GM18951 (cell line): ENCODE measurements at regions not wholly inside any gene's neighbourhood (a gene's known extent, or its start where the extent isn't known, plus 50 kb on each side); places are given as distances from the start of the nearest gene placed in this dataset.
"Not testable (repeated sequence)": the region's sequence is repeated elsewhere in the genome, so short reads cannot be mapped to it uniquely, and the experiment has no call there.

Experiments
- POLR2A ChIP-seq: IDR thresholded peaks from 4 replicates; pipeline ENCODE4 v1.6.1; 2011; ENCODE audit warnings: mild to moderate bottlenecking; ENCODE audit not compliant: insufficient read length, insufficient read depth; ENCODE audit errors: extremely low read depth
- in situ Hi-C: fragments of 300-500 bp; cut with MboI; formaldehyde crosslinking; loops from one replicate; pipeline ENCODE4 v1.12.0; 2022; ENCODE audit warnings: low sequenced_read_pairs, mixed read lengths, inconsistent platforms; ENCODE audit not compliant: unreplicated experiment

- no peak for TF ChIP-seq POLR2A
- in situ Hi-C loops: no loop called here
Measured at GRCh38 chr4:155060873-155061272, 147.6 kb upstream of the NPY2R start.

DNA sequence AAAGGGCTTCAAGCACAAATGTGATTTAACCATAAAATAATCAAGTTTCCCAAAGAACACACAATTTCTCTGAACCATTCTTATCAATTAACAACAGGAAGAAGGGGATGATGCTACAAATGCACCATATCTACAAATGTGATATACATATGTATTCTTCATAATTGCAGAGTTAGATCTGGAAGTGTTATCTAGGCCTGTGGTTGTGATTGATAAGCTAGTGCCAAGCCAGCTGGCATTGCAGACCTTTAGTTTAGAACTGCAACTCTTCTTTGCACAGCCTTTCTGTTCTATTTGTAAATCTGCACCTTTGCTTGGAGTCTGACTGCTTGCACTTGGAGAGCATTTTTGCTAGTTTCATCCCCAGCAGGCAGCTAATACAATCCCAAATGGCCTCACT is 145.5 kb upstream of the NPY2R start:
- in situ Hi-C loops: no loop called here

GRCh38 chr4:155064934-155065333 is 143.5 kb upstream of the NPY2R start:
- in situ Hi-C loops: not testable (repeated sequence)

More for the DNA sequence above, 145.5 kb upstream of the NPY2R start:
- TF ChIP-seq POLR2A: no peak

DNA sequence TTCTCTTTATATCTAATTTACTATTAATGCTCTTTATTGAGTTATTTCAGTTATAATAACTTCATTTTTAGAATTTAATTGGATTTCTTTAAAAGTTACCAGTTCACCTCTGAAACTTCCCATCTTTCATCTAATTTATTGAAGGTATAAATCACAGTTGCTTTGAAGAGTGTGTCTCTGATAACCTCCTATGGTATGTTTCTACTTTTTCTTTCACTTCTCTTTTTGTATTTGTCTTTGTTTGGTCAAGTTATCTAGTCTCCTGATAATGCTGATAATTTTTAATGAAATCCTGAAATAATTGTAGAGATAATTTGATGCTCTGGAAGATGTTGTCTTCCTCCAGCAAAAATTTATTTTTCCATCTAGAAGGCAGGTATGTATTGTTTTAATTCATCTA is 141.6 kb upstream of the NPY2R start:
- in situ Hi-C loops: no loop called here

GRCh38 chr4:155071962-155072361 is 136.5 kb upstream of the NPY2R start:
- TF ChIP-seq POLR2A: no peak
- in situ Hi-C loops: no loop called here

More for the DNA sequence above, 141.6 kb upstream of the NPY2R start:
- no peak for TF ChIP-seq POLR2A

DNA sequence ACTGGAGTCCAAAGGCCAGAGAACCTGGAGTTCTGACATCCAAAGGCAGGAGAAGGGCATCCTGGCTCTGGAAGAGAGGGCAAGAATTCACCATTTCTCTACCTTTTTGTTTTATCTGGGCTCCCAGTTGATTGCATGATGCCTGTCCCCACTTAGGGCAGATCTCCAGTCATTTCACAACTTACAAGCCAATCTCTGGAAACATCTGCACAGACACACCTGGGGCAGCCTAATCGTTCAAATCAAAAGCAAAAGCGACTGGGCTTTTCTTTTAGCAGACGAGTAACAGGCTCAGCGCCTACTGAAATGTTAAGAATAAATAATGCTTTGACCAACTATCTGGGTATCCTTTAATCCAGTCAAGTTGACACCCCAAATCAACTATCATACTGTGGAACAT is 136.0 kb upstream of the NPY2R start:
- TF ChIP-seq POLR2A: no peak
- in situ Hi-C loops: no loop called here

DNA sequence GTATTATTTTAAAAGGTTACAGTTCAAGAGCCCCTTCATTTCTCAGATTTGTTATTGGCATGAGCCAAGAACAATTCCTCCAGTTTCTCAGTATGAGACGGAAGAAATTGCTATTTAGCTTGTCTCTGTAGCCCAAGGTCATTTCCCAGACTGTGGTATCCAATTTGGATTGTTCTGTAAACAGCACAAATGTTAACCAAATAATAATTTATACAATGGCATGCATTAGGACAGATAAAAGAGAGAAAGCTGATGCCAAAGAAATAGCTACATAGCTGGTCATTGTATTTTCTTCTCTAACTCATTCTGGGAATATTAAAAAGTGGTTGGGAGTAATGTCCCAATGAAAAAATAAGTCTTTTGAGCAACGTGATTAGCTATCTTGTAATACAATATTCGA is 134.6 kb upstream of the NPY2R start:
- no peak for TF ChIP-seq POLR2A
- in situ Hi-C loops: no loop called here

DNA sequence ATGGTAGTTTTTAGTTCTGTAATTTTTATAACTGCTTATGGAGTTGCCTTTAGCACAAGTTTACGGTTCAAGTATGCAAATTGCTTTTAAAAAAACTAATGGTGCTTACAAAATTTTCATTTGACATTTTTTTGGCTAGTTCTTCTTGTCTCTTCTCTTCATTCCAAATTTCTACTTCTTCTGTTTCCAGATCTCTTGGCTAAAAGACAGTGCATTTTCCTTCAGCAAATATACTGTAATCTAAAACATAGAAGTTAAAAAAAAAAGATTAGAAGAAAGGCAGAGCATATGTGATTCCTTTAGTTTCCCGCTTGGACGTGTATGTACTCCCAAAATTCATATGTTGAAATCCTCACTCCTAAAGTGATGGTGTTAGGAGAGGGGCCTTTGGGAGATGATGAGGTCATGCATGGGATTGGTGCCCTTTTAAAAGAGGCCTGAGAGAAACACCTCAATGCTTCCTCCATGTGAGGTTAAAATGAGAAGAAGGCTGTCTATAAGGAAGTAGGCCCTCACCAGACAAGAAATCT is 132.1 kb upstream of the NPY2R start:
- in situ Hi-C loops: no loop called here
- TF ChIP-seq POLR2A: no peak

DNA sequence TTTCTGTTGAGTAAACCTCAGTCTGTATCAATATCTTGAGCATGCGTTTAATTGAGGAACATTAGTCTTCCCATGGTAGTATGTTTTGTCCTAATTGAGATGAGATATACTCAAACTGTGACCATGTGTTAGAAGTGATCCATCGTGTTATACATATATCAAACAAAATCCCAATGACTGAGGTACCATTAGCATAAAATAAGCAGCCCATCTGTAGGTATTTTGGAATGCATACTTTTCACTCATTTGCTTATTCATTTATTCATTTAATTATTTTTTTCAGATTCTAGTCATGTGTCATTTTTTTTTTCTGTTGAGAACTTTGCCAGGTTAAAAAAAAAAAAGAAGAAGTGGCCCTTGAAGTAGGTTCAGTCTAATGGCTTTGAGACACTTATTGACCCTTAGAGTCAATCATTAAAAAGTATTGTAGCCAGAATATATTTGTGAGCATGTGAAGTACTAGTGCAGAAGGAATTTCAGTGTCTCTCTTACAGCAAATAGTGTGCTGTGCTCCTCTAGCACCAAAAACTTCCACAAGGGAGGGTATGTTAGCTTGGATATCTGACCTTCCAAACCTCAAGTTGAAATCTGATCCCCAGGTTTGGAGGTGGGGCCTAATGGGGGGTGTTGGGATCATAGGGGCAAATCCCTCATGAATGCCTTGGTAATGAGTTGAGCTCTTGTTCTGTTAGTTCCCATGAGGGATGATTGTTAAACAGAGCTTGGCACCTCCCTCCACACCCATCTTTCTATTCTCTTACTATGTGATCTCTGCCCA is 130.8 kb upstream of the NPY2R start:
- no peak for TF ChIP-seq POLR2A
- in situ Hi-C loops: no loop called here

GRCh38 chr4:155079871-155080270 is 128.6 kb upstream of the NPY2R start:
- TF ChIP-seq POLR2A: no peak
- in situ Hi-C loops: no loop called here

- in situ Hi-C loops: no loop called here
- TF ChIP-seq POLR2A: no peak
Measured at GRCh38 chr4:155081222-155081621, 127.2 kb upstream of the NPY2R start.

DNA sequence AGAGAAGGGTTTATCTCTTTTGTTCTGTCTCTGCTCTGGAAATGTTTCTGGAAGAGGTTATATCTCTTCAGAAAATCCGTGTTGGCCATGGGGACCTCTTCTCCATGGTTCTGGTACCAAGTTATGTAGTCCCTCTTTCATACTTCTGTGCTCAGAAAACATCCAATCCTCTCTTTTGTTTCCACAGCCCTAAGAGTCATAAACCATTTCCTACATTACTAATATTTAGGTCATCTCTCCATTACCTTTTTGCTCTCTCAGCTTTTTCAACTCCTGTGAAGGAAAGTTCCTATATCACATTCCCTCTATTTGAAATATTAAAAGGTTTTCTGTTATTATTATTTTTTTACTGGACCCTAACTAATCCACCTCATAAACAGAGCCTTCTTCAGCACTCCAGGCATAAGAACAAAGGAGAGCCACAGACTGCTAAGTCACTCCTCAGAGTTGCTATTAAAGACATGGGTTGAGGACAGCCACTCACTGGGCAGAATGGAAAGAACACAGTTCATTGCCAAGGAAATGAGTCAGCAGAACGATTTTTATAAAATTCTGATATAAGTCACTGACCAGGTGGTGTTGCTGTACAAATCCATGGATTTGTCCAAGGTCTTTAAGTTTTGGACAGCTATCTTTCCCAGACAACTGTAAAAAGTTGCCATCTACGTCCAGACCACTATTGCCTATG is 122.4 kb upstream of the NPY2R start:
- TF ChIP-seq POLR2A: no peak
- in situ Hi-C loops: no loop called here

DNA sequence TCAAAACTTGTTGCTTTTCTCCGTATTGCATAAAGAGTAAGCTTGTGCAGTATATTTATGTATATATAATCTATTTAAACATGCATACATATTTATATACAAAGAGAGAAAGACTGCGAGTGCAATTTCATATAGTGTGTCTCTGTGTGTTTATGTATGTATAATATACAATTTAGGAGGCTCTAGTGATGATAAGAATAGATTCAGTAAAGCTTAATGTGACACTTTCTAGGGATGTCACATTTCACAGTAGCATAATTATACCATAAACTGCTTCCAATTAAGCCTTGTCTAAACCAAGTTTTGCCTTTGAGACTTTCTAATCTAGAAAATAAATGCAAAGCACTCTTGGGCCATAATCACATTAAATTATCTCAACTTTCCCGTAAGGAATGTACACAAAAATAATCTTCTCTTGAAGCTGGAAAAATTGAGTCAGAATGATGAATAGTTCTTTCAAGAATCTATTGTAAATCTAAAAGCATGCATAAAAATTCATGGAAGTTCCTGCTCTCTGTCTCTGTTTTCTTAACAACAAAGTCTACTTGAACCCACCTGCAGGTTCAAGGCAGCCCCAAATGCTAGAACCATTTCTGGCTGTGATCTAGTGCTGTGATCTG is 114.1 kb upstream of the NPY2R start:
- no peak for TF ChIP-seq POLR2A
- in situ Hi-C loops: no loop called here

GRCh38 chr4:155099231-155099630 is 109.2 kb upstream of the NPY2R start:
- in situ Hi-C loops: no loop called here
- no peak for TF ChIP-seq POLR2A

DNA sequence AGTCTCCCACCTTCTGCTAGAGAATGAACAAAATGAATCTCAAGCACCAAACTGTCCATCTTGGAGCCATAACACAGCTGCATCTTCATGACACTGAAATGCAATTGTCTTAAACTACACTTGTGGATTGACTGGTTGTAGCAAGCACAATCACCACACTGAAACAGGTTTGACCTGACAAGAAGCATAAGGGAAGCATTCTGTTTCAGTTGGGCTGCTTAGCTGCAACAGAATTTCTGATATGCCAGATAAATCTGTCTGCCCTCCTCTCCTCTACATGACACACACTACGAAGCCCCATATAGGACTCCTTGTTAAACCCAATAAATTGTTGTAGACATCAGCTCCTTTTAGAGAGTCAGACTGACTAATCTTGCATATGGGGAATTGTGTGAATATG is 101.8 kb upstream of the NPY2R start:
- no peak for TF ChIP-seq POLR2A
- in situ Hi-C loops: no loop called here
